H1 (cell line): ENCODE measurements at regions not wholly inside any gene's neighbourhood (a gene's known extent, or its start where the extent isn't known, plus 50 kb on each side); places are given as distances from the start of the nearest gene placed in this dataset.

Experiments
- CTCF ChIA-PET: fragments of 300-600 bp; sonication (Branson Sonifier 250); formaldehyde crosslinking; loops from one replicate; lab custom pipeline; 2021; ENCODE audit not compliant: partially characterized antibody; lab: Charles Lee
- POLR2A ChIA-PET: fragments of 300-600 bp; sonication (Branson Sonifier 250); formaldehyde crosslinking; loops from one replicate; lab custom pipeline; 2021; ENCODE audit warnings: inconsistent platforms; ENCODE audit not compliant: partially characterized antibody; lab: Charles Lee
- DNase-seq, 2 experiments: peaks; one replicate each; pipeline versions ENCODE4 v3.0.0 to v3.0.0-alpha.2; 2010 to 2022; ENCODE audit warnings: low spot score in 2 of 2, low read depth in 1 of 2, mixed read lengths in 1 of 2
- FAIRE-seq: peaks from 2 replicates; lab custom pipeline; 2011; peaks lifted over from hg19 to GRCh38; lab: Jason Lieb, UNC
- H2AFZ ChIP-seq: 2 replicates; pipeline ENCODE4 v1.8.1; 2012; ENCODE audit warnings: low read length, inconsistent platforms
- H2AK5ac ChIP-seq: 2 replicates; pipeline ENCODE4 v1.6.1; 2013; ENCODE audit warnings: low read depth, low read length
- H2BK120ac ChIP-seq: replicated peaks from 2 replicates; pipeline ENCODE3; 2013; ENCODE audit warnings: low read depth, low read length, inconsistent platforms
- H2BK12ac ChIP-seq: 2 replicates; pipeline ENCODE4 v1.6.1; 2013; ENCODE audit warnings: low read depth, low read length
- H2BK15ac ChIP-seq: 2 replicates; pipeline ENCODE4 v1.6.1; 2013; ENCODE audit warnings: low read length
- H2BK20ac ChIP-seq: 2 replicates; pipeline ENCODE4 v1.6.1; 2013; ENCODE audit warnings: low read length
- H2BK5ac ChIP-seq: 2 replicates; pipeline ENCODE4 v1.6.1; 2013; ENCODE audit warnings: low read depth, low read length
- H3K14ac ChIP-seq: 2 replicates; pipeline ENCODE4 v1.6.1; 2013; ENCODE audit warnings: inconsistent platforms; ENCODE audit not compliant: insufficient read length
- H3K18ac ChIP-seq: 2 replicates; pipeline ENCODE4 v1.6.1; 2013; ENCODE audit warnings: low read length; ENCODE audit errors: extremely low read depth
- H3K23ac ChIP-seq: 2 replicates; pipeline ENCODE4 v1.6.1; 2013; ENCODE audit warnings: inconsistent platforms; ENCODE audit not compliant: insufficient read length
- H3K23me2 ChIP-seq: 2 replicates; pipeline ENCODE4 v1.6.1; 2013; ENCODE audit warnings: low read depth, low read length
- H3K27ac ChIP-seq: 2 replicates; pipeline ENCODE4 v1.6.1; 2011; ENCODE audit warnings: low read depth, low read length, inconsistent platforms
- H3K27me3 ChIP-seq, 4 experiments: replicated peaks in 1 of 4; 1 replicate in 1 of 4; 2 replicates in 3 of 4; pipeline versions ENCODE4 v1.6.1 to v1.8.1; 2011 to 2013; ENCODE audit warnings: low read length in 3 of 4, mild to moderate bottlenecking in 3 of 4, inconsistent platforms in 2 of 4, mixed read lengths in 2 of 4, moderate library complexity in 1 of 4; ENCODE audit not compliant: control insufficient read depth in 3 of 4, insufficient read depth in 3 of 4; ENCODE audit errors: extremely low read depth in 1 of 4
- H3K36me3 ChIP-seq, 4 experiments: 2 replicates each; pipeline versions ENCODE4 v1.6.1 to v1.8.1; 2011 to 2013; ENCODE audit warnings: mild to moderate bottlenecking in 4 of 4, low read length in 3 of 4, moderate library complexity in 2 of 4, control low read depth in 1 of 4, inconsistent platforms in 1 of 4; ENCODE audit not compliant: insufficient read depth in 4 of 4, control insufficient read depth in 2 of 4
- H3K4ac ChIP-seq: replicated peaks from 2 replicates; pipeline ENCODE3; 2013; ENCODE audit warnings: low read length, low read depth, mixed read lengths, inconsistent platforms; ENCODE audit not compliant: insufficient read length
- H3K4me1 ChIP-seq, 4 experiments: replicated peaks in 1 of 4; 1 replicate in 1 of 4; 2 replicates in 3 of 4; pipeline versions ENCODE4 v1.6.1 to v1.8.1; 2011 to 2013; ENCODE audit warnings: low read length in 3 of 4, inconsistent platforms in 2 of 4, mixed read lengths in 1 of 4; ENCODE audit not compliant: insufficient read depth in 4 of 4, control insufficient read depth in 3 of 4
- H3K4me2 ChIP-seq, 2 experiments: 2 replicates each; pipeline versions ENCODE4 v1.6.1 to v1.8.1; 2011 to 2013; ENCODE audit warnings: low read depth in 2 of 2, low read length in 2 of 2, control low read depth in 1 of 2, inconsistent platforms in 1 of 2, mild to moderate bottlenecking in 1 of 2; ENCODE audit not compliant: insufficient read depth in 1 of 2
- H3K4me3 ChIP-seq, 4 experiments: fragments of 200-600, 300-600 bp in 1 of 4; sonication (generic), shearing (Covaris generic), sonication (Bioruptor Twin) in 1 of 4; 2 replicates each; pipeline versions ENCODE4 v1.5.1 to v1.8.1; 2011 to 2016; ENCODE audit warnings: low read length in 4 of 4, low read depth in 3 of 4, control low read depth in 2 of 4, inconsistent platforms in 2 of 4, mild to moderate bottlenecking in 2 of 4, mixed read lengths in 1 of 4, moderate library complexity in 1 of 4; ENCODE audit not compliant: insufficient read depth in 2 of 4; ENCODE audit errors: extremely low read depth in 1 of 4
- H3K56ac ChIP-seq: replicated peaks from 2 replicates; pipeline ENCODE3; 2013; ENCODE audit warnings: low read depth, mild to moderate bottlenecking, mixed read lengths, low read length, inconsistent platforms; ENCODE audit not compliant: insufficient read length
- H3K79me1 ChIP-seq: 2 replicates; pipeline ENCODE4 v1.6.1; 2013; ENCODE audit warnings: low read depth, low read length, control low read depth
- H3K79me2 ChIP-seq, 2 experiments: 2 replicates each; pipeline versions ENCODE4 v1.6.1 to v1.8.1; 2012 to 2013; ENCODE audit warnings: low read length in 2 of 2, mild to moderate bottlenecking in 2 of 2, inconsistent platforms in 1 of 2; ENCODE audit not compliant: insufficient read depth in 2 of 2, control insufficient read depth in 1 of 2
- H3K9ac ChIP-seq, 4 experiments: replicated peaks in 1 of 4; 1 replicate in 1 of 4; 2 replicates in 3 of 4; pipeline versions ENCODE4 v1.6.1 to v1.8.1; 2011 to 2013; ENCODE audit warnings: low read depth in 3 of 4, low read length in 3 of 4, control low read depth in 2 of 4, mild to moderate bottlenecking in 2 of 4, moderate library complexity in 2 of 4, inconsistent platforms in 1 of 4; ENCODE audit errors: extremely low read depth in 1 of 4
- H3K9me3 ChIP-seq, 2 experiments: 2 replicates each; pipeline versions ENCODE4 v1.6.1 to v1.8.1; 2012 to 2013; ENCODE audit warnings: mild to moderate bottlenecking in 2 of 2, moderate library complexity in 2 of 2, control low read depth in 1 of 2, inconsistent platforms in 1 of 2, low read depth in 1 of 2, low read length in 1 of 2, mixed read lengths in 1 of 2; ENCODE audit not compliant: insufficient read depth in 2 of 2
- H4K20me1 ChIP-seq, 2 experiments: replicated peaks in 1 of 2; 2 replicates each; pipeline versions ENCODE3 to v1.8.1; 2011 to 2013; ENCODE audit warnings: inconsistent platforms in 2 of 2, low read length in 2 of 2, mild to moderate bottlenecking in 1 of 2; ENCODE audit not compliant: insufficient read depth in 2 of 2, control insufficient read depth in 1 of 2
- H4K5ac ChIP-seq: 2 replicates; pipeline ENCODE4 v1.6.1; 2013; ENCODE audit warnings: low read length, low read depth, mixed read lengths, inconsistent platforms; ENCODE audit not compliant: insufficient read length
- H4K8ac ChIP-seq: 2 replicates; pipeline ENCODE4 v1.8.0; 2013; ENCODE audit warnings: mild to moderate bottlenecking, moderate library complexity, low read length, inconsistent platforms; ENCODE audit not compliant: insufficient read depth; ENCODE audit errors: extremely low read depth
- H4K91ac ChIP-seq: replicated peaks from 2 replicates; pipeline ENCODE3; 2013; ENCODE audit warnings: low read length, mixed read lengths, inconsistent platforms; ENCODE audit not compliant: insufficient read length
- ATF3 ChIP-seq: IDR thresholded peaks from 2 replicates; pipeline ENCODE4 v1.6.1; 2011; ENCODE audit warnings: low read depth, mild to moderate bottlenecking, low read length; ENCODE audit not compliant: insufficient read depth
- BACH1 ChIP-seq: IDR thresholded peaks from 2 replicates; pipeline ENCODE4 v1.6.1; 2012; ENCODE audit warnings: low read length, improper control_type of control experiment
- CEBPB ChIP-seq: IDR thresholded peaks from 2 replicates; pipeline ENCODE4 v1.6.1; 2012; ENCODE audit warnings: low read depth, low read length
- EZH2 ChIP-seq: fragments of 200-600 bp; sonication (generic); IDR thresholded peaks from 2 replicates; pipeline ENCODE4 v1.7.1; 2012; ENCODE audit warnings: low read depth, mild to moderate bottlenecking, moderate library complexity, low read length, inconsistent platforms; ENCODE audit not compliant: severe bottlenecking
- PHF8 ChIP-seq: fragments of 200-600 bp; sonication (generic); conservative IDR thresholded peaks from 2 replicates; pipeline ENCODE4 v1.7.1; 2012; ENCODE audit warnings: low read depth, mild to moderate bottlenecking, inconsistent platforms, low read length, moderate library complexity
- POLR2A ChIP-seq, 2 experiments: IDR thresholded peaks; 1 replicate in 1 of 2; 2 replicates in 1 of 2; pipeline ENCODE4 v1.6.1; 2011; ENCODE audit warnings: low read depth in 2 of 2, low read length in 2 of 2, mild to moderate bottlenecking in 2 of 2; ENCODE audit errors: control extremely low read depth in 1 of 2
- POLR2AphosphoS5 ChIP-seq: IDR thresholded peaks from 2 replicates; pipeline ENCODE4 v1.6.1; 2011; ENCODE audit warnings: low read depth, low read length
- RBBP5 ChIP-seq: IDR thresholded peaks from 2 replicates; pipeline ENCODE4 v1.7.1; 2012; ENCODE audit warnings: low read depth, mild to moderate bottlenecking, inconsistent platforms, low read length, moderate library complexity, borderline replicate concordance
- RFX5 ChIP-seq: IDR thresholded peaks from 2 replicates; pipeline ENCODE4 v1.6.1; 2011; ENCODE audit warnings: low read depth, low read length, improper control_type of control experiment, borderline replicate concordance
- SAP30 ChIP-seq: fragments of 300-600 bp; sonication (generic); IDR thresholded peaks from 2 replicates; pipeline ENCODE4 v1.7.1; 2012; ENCODE audit warnings: low read length, moderate library complexity, mild to moderate bottlenecking, inconsistent platforms; ENCODE audit not compliant: insufficient read depth, insufficient replicate concordance
- SIN3A ChIP-seq, 2 experiments: IDR thresholded peaks in 1 of 2; conservative IDR thresholded peaks in 1 of 2; 2 replicates each; pipeline ENCODE4 v1.6.1; 2011 to 2012; ENCODE audit warnings: low read length in 2 of 2, improper control_type of control experiment in 1 of 2, low read depth in 1 of 2, mild to moderate bottlenecking in 1 of 2
- TAF7 ChIP-seq: optimal IDR thresholded peaks from 2 replicates; pipeline ENCODE3; 2011; ENCODE audit warnings: low read depth, mild to moderate bottlenecking, inconsistent platforms, low read length, moderate library complexity, borderline replicate concordance
- TBP ChIP-seq: IDR thresholded peaks from 2 replicates; pipeline ENCODE4 v1.6.1; 2011; ENCODE audit warnings: low read depth, low read length, improper control_type of control experiment
- WGBS, 2 experiments: shearing (Covaris generic) in 1 of 2; methylation state at CpG; one replicate each; pipeline versions ENCODE4 v1.1.6 to v1.1.7; 2013 to 2015; ENCODE audit warnings: low lambda C conversion rate in 2 of 2, mixed read lengths in 2 of 2, inconsistent platforms in 1 of 2, low coverage in 1 of 2, missing lambda C conversion rate in 1 of 2; ENCODE audit not compliant: insufficient replicate concordance in 2 of 2, insufficient coverage in 1 of 2, insufficient read length in 1 of 2; ENCODE audit errors: extremely low coverage in 1 of 2, missing lambda C conversion rate in 1 of 2; 5-methylcytosine and 5-hydroxymethylcytosine counted together

GRCh38 chr7:156000601-156001396 lies 188.5 kb upstream of the SHH start:
- Histone ChIP-seq H2AFZ (no peak overlapping the region), H3K27ac (no peak overlapping the region), H2BK15ac (no peak overlapping the region), H3K79me1 (no peaks in the 10 kb centered on the region), H3K9ac (no peak overlapping the region), H2BK5ac (no peak overlapping the region), H2BK20ac (no peak overlapping the region), H3K4me2 (no peak overlapping the region), H3K14ac (no peak overlapping the region), H3K27me3 (no peaks in the 10 kb centered on the region), H3K23ac (no peak overlapping the region), H2AK5ac (no peak overlapping the region), H3K56ac (no peak overlapping the region), H3K4ac (no peak overlapping the region), H3K79me2 (no peaks in the 10 kb centered on the region), H4K20me1 (no peaks in the 10 kb centered on the region), H4K5ac (no peak overlapping the region), H3K4me3 (no peak overlapping the region), H3K9me3 (peaks cover 0 to 3% of the 10 kb centered on the region in 2 experiments; a peak in 1 of 4 replicates), H3K4me1 (no peaks in the 10 kb centered on the region; a peak in 1 of 7 replicates), H3K23me2 (no peaks in the 10 kb centered on the region), H3K36me3 (no peaks in the 10 kb centered on the region), H2BK120ac (no peak overlapping the region), H4K91ac (no peak overlapping the region), H2BK12ac (no peak overlapping the region), H4K8ac (no peak overlapping the region; the same call in 1 of the 2 replicates), H3K18ac (no peak overlapping the region)
- CTCF ChIA-PET = no interaction called here
- DNase-seq (peak in 1 of 2 experiments; percentile 38), FAIRE-seq (no peak)
- POLR2A ChIA-PET = no interaction called here
- 94% methylated on average over 20 of the region's 27 CpGs; no CpG with 5 or more reads in 1 of the 2 experiments for WGBS, 2 experiments
- TF ChIP-seq POLR2A (IDR thresholded peaks at IDR 0.05; ENCODE audit: control extremely low read depth in 1 of 2, low read depth in 2 of 2, low read length in 2 of 2) = no peak
- TF ChIP-seq RFX5 = no peak
- TF ChIP-seq CEBPB = no peak
- no peak for TF ChIP-seq POLR2AphosphoS5
- TF ChIP-seq SAP30 = no peak
- no peak for TF ChIP-seq ATF3
- no peak for TF ChIP-seq RBBP5
- no peak for TF ChIP-seq TAF7
- no peak for TF ChIP-seq SIN3A (conservative IDR thresholded peaks at IDR 0.05 in 1 of 2, IDR thresholded peaks at IDR 0.05 in 1 of 2; ENCODE audit: low read depth in 1 of 2, low read length in 2 of 2)
- no peak for TF ChIP-seq PHF8
- no peak for TF ChIP-seq EZH2
- no peak for TF ChIP-seq BACH1
- TF ChIP-seq TBP = no peak
